ENCODE measurements at regions not wholly inside any gene's neighbourhood (a gene's known extent, or its start where the extent isn't known, plus 50 kb on each side); places are given as distances from the start of the nearest gene placed in this dataset.

DNA sequence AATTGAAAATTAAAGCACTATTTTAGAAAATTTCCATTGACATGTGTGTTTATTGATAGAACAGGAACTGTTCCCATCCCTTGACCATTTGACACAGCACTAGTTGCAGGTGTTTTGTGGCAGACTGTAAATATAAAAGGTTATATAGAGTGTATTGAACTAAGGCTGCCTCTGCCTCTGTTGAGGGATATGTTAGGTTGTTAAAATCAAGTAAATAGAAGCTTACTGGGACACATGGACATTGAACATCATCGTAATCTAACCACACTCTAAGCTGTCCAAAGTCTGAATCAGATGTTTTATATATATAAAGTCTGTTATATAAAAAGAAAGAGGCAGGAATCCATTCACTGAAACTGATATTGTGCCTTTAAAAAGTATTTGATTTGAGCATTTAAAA lies 308.1 kb upstream of the PKN2 start:
- no peak for DNase-seq (ENCODE audit: low spot score)

DNA sequence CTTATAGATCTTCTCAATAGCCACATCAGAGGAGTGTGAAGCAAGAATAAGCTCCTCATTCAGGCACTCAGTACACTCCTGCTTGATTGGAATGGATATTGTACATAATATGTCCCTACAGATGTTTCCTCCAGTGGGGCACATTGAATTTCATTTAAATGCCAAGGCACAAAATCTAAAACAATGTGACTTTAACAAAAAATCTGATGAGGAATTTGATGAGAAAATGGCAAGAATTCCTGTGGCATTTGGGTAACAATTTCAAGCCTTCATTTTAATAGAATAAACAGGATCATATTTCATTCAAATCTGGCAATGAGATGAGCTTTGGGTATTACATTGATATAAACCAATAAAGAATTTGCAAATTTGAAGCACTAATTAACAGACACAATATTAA lies 307.7 kb upstream of the PKN2 start:
- Histone ChIP-seq H3K4ac (ENCODE audit: low read length) (no peak overlapping the region), H3K4me2 (ENCODE audit: insufficient read depth, low read length, poor library complexity, severe bottlenecking) (no peak overlapping the region), H3K9ac (ENCODE audit: low read depth, low read length, poor library complexity) (no peak overlapping the region), H2BK12ac (ENCODE audit: low read length) (no peak overlapping the region), H3K9me3 (replicated peaks in 1 of 2; ENCODE audit: control insufficient read depth in 2 of 2, insufficient read depth in 1 of 2, low read depth in 1 of 2, low read length in 2 of 2) (no peaks in the 10 kb centered on the region), H2AFZ (ENCODE audit: low read length) (no peak overlapping the region), H2AK5ac (ENCODE audit: low read depth, low read length) (no peak overlapping the region), H2BK120ac (ENCODE audit: low read depth, low read length) (no peak overlapping the region), H2BK5ac (ENCODE audit: low read length) (no peak overlapping the region), H3K36me3 (replicated peaks in 1 of 2; ENCODE audit: control insufficient read depth in 2 of 2, insufficient read depth in 2 of 2, low read length in 2 of 2) (no peaks in the 10 kb centered on the region), H3K4me1 (ENCODE audit: control insufficient read depth in 2 of 2, insufficient read depth in 1 of 2, low read depth in 1 of 2, low read length in 2 of 2) (no peaks in the 10 kb centered on the region), H3K23ac (ENCODE audit: low read depth, low read length, poor library complexity) (no peak overlapping the region), H3K27me3 (ENCODE audit: control insufficient read depth in 3 of 3, insufficient read depth in 3 of 3, low read depth in 1 of 3, low read length in 3 of 3) (no peaks in the 10 kb centered on the region), H4K91ac (ENCODE audit: low read depth, low read length, poor library complexity) (no peak overlapping the region), H3K18ac (ENCODE audit: low read length) (no peak overlapping the region), H2BK15ac (ENCODE audit: low read length) (no peak overlapping the region), H4K8ac (ENCODE audit: low read depth, low read length) (no peak overlapping the region), H3K79me1 (ENCODE audit: low read depth, low read length) (no peaks in the 10 kb centered on the region), H3K27ac (replicated peaks; ENCODE audit: low read length) (no peak overlapping the region), H3K14ac (ENCODE audit: low read length) (no peak overlapping the region), H3K4me3 (ENCODE audit: low read length in 2 of 2) (no peak overlapping the region)
- DNase-seq (ENCODE audit: low spot score), result no peak

More for the DNA sequence above, 308.1 kb upstream of the PKN2 start:
- Histone ChIP-seq H3K27me3 (ENCODE audit: control insufficient read depth in 3 of 3, insufficient read depth in 3 of 3, low read depth in 1 of 3, low read length in 3 of 3) (no peaks in the 10 kb centered on the region), H3K79me1 (ENCODE audit: low read depth, low read length) (no peaks in the 10 kb centered on the region), H2BK5ac (ENCODE audit: low read length) (no peak overlapping the region), H3K4me2 (ENCODE audit: insufficient read depth, low read length, poor library complexity, severe bottlenecking) (no peak overlapping the region), H2BK12ac (ENCODE audit: low read length) (no peak overlapping the region), H3K9ac (ENCODE audit: low read depth, low read length, poor library complexity) (no peak overlapping the region), H3K18ac (ENCODE audit: low read length) (no peak overlapping the region), H4K8ac (ENCODE audit: low read depth, low read length) (no peak overlapping the region), H2AK5ac (ENCODE audit: low read depth, low read length) (no peak overlapping the region), H3K4me1 (ENCODE audit: control insufficient read depth in 2 of 2, insufficient read depth in 1 of 2, low read depth in 1 of 2, low read length in 2 of 2) (no peaks in the 10 kb centered on the region), H3K4ac (ENCODE audit: low read length) (no peak overlapping the region), H3K4me3 (ENCODE audit: low read length in 2 of 2) (no peak overlapping the region), H2BK120ac (ENCODE audit: low read depth, low read length) (no peak overlapping the region), H3K27ac (replicated peaks; ENCODE audit: low read length) (no peak overlapping the region), H2AFZ (ENCODE audit: low read length) (no peak overlapping the region), H3K36me3 (replicated peaks in 1 of 2; ENCODE audit: control insufficient read depth in 2 of 2, insufficient read depth in 2 of 2, low read length in 2 of 2) (no peaks in the 10 kb centered on the region), H4K91ac (ENCODE audit: low read depth, low read length, poor library complexity) (no peak overlapping the region), H3K9me3 (replicated peaks in 1 of 2; ENCODE audit: control insufficient read depth in 2 of 2, insufficient read depth in 1 of 2, low read depth in 1 of 2, low read length in 2 of 2) (no peaks in the 10 kb centered on the region), H3K14ac (ENCODE audit: low read length) (no peak overlapping the region), H2BK15ac (ENCODE audit: low read length) (no peak overlapping the region), H3K23ac (ENCODE audit: low read depth, low read length, poor library complexity) (no peak overlapping the region)
- WGBS, 2 donors (ENCODE audit: extremely low coverage in 2 of 2, insufficient read length in 2 of 2, insufficient replicate concordance in 1 of 2), result no CpG with 5 or more reads among the region's 1 CpG

DNA sequence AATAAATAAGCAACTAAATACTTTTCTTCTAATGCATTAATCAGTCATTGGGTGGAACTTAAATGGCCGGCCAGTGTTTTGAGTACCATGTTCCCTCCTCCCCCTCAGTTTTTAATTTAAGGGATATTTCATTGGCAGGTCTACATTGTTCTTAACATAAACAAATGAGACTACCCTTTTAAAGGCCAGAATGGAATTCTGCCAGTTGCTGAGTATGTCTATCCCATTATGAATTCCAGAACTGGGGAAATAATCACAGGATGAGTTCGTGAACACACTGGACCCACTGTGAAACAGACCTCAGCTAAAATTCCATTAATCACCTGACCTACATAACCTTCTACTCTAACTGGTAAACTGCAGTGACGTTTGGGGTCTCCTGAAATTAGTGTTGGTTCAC lies 305.5 kb upstream of the PKN2 start:
- H3K79me1 ChIP-seq (ENCODE audit: low read depth, low read length), result no peaks in the 10 kb centered on the region
- DNase-seq (ENCODE audit: low spot score), result no peak
- no CpG with 5 or more reads among the region's 3 CpGs for WGBS, 2 donors (ENCODE audit: extremely low coverage in 2 of 2, insufficient read length in 2 of 2, insufficient replicate concordance in 1 of 2)

DNA sequence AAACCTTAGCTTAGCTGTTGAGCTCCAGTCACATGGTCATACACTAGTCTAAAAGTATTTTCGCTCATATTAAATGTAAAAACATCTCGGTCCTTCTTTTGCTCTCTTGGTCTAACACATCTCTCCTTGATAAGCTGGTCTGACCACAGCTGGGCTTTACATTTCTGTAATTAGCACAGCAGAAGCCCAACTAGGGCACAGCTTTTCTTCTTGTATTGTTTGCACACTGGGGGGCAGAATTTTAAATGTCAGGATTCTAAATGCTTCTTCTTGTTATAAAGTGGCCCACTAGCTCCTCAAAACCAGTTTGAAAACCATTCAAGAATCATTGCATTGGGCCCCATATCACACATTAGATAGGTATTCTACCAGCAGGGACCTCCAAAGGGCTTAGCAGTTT lies 289.1 kb upstream of the PKN2 start:
- no peak overlapping the region for H4K91ac ChIP-seq (ENCODE audit: low read depth, low read length, poor library complexity)
- no peak overlapping the region for H3K9ac ChIP-seq (ENCODE audit: low read depth, low read length, poor library complexity)
- H2BK12ac ChIP-seq (ENCODE audit: low read length), result no peak overlapping the region
- no peak overlapping the region for H2AK5ac ChIP-seq (ENCODE audit: low read depth, low read length)
- H3K23ac ChIP-seq (ENCODE audit: low read depth, low read length, poor library complexity), result no peak overlapping the region
- H3K9me3 ChIP-seq (replicated peaks in 1 of 2; ENCODE audit: control insufficient read depth in 2 of 2, insufficient read depth in 1 of 2, low read depth in 1 of 2, low read length in 2 of 2), result no peaks in the 10 kb centered on the region
- no peak overlapping the region for H3K4me3 ChIP-seq (ENCODE audit: low read length in 2 of 2)
- H3K18ac ChIP-seq (ENCODE audit: low read length), result no peak overlapping the region
- no CpG with 5 or more reads among the region's 2 CpGs for WGBS, 2 donors (ENCODE audit: extremely low coverage in 2 of 2, insufficient read length in 2 of 2, insufficient replicate concordance in 1 of 2)
- no peak overlapping the region for H4K8ac ChIP-seq (ENCODE audit: low read depth, low read length)
- no peaks in the 10 kb centered on the region for H3K36me3 ChIP-seq (replicated peaks in 1 of 2; ENCODE audit: control insufficient read depth in 2 of 2, insufficient read depth in 2 of 2, low read length in 2 of 2)
- H3K4me2 ChIP-seq (ENCODE audit: insufficient read depth, low read length, poor library complexity, severe bottlenecking), result no peak overlapping the region
- H2BK5ac ChIP-seq (ENCODE audit: low read length), result no peak overlapping the region
- H3K27me3 ChIP-seq (ENCODE audit: control insufficient read depth in 3 of 3, insufficient read depth in 3 of 3, low read depth in 1 of 3, low read length in 3 of 3), result no peaks in the 10 kb centered on the region
- no peak overlapping the region for H2BK15ac ChIP-seq (ENCODE audit: low read length)
- H3K4me1 ChIP-seq (ENCODE audit: control insufficient read depth in 2 of 2, insufficient read depth in 1 of 2, low read depth in 1 of 2, low read length in 2 of 2), result no peaks in the 10 kb centered on the region
- no peaks in the 10 kb centered on the region for H3K79me1 ChIP-seq (ENCODE audit: low read depth, low read length)
- no peak overlapping the region for H3K27ac ChIP-seq (replicated peaks; ENCODE audit: low read length)
- no peak overlapping the region for H2BK120ac ChIP-seq (ENCODE audit: low read depth, low read length)
- H3K4ac ChIP-seq (ENCODE audit: low read length), result no peak overlapping the region
- H2AFZ ChIP-seq (ENCODE audit: low read length), result no peak overlapping the region
- H3K14ac ChIP-seq (ENCODE audit: low read length), result no peak overlapping the region
- no peak for DNase-seq (ENCODE audit: low spot score)

More for the DNA sequence above, 305.5 kb upstream of the PKN2 start:
- Histone ChIP-seq H4K8ac (ENCODE audit: low read depth, low read length) (no peak overlapping the region), H3K27ac (replicated peaks; ENCODE audit: low read length) (no peak overlapping the region), H3K4me3 (ENCODE audit: low read length in 2 of 2) (no peak overlapping the region), H3K27me3 (ENCODE audit: control insufficient read depth in 3 of 3, insufficient read depth in 3 of 3, low read depth in 1 of 3, low read length in 3 of 3) (no peaks in the 10 kb centered on the region), H3K4me2 (ENCODE audit: insufficient read depth, low read length, poor library complexity, severe bottlenecking) (no peak overlapping the region), H3K4ac (ENCODE audit: low read length) (no peak overlapping the region), H2AK5ac (ENCODE audit: low read depth, low read length) (no peak overlapping the region), H2BK5ac (ENCODE audit: low read length) (no peak overlapping the region), H3K14ac (ENCODE audit: low read length) (no peak overlapping the region), H3K9me3 (replicated peaks in 1 of 2; ENCODE audit: control insufficient read depth in 2 of 2, insufficient read depth in 1 of 2, low read depth in 1 of 2, low read length in 2 of 2) (no peaks in the 10 kb centered on the region), H2AFZ (ENCODE audit: low read length) (no peak overlapping the region), H3K23ac (ENCODE audit: low read depth, low read length, poor library complexity) (no peak overlapping the region), H4K91ac (ENCODE audit: low read depth, low read length, poor library complexity) (no peak overlapping the region), H3K4me1 (ENCODE audit: control insufficient read depth in 2 of 2, insufficient read depth in 1 of 2, low read depth in 1 of 2, low read length in 2 of 2) (no peaks in the 10 kb centered on the region), H3K9ac (ENCODE audit: low read depth, low read length, poor library complexity) (no peak overlapping the region), H3K36me3 (replicated peaks in 1 of 2; ENCODE audit: control insufficient read depth in 2 of 2, insufficient read depth in 2 of 2, low read length in 2 of 2) (no peaks in the 10 kb centered on the region), H2BK120ac (ENCODE audit: low read depth, low read length) (no peak overlapping the region), H3K18ac (ENCODE audit: low read length) (no peak overlapping the region), H2BK12ac (ENCODE audit: low read length) (no peak overlapping the region), H2BK15ac (ENCODE audit: low read length) (no peak overlapping the region)
